Activated CD4-positive, alpha-beta T cell treated with anti-CD3 and anti-CD28 coated beads for 36 hours (primary cell): ENCODE measurements at regions not wholly inside any gene's neighbourhood (a gene's known extent, or its start where the extent isn't known, plus 50 kb on each side); places are given as distances from the start of the nearest gene placed in this dataset.

Experiments used
- ATAC-seq: fragments of 200-7000 bp; cut with Tn5 transposase; one replicate; pipeline ENCODE4 v1.10.0; 2021; ENCODE audit warnings: mild to moderate bottlenecking, moderate library complexity
- CTCF ChIA-PET: fragments of 350-600 bp; sonication (Branson Sonifier 250); formaldehyde crosslinking; loops from one replicate; lab custom pipeline; 2021; ENCODE audit warnings: antibody characterized with exemption; lab: Charles Lee
- POLR2A ChIA-PET: fragments of 350-600 bp; sonication (Branson Sonifier 250); formaldehyde crosslinking; loops from one replicate; lab custom pipeline; 2021; ENCODE audit warnings: antibody characterized with exemption, inconsistent platforms; lab: Charles Lee
- DNase-seq: peaks from one replicate; pipeline ENCODE4 v3.0.0-alpha.2; 2020
- H3K27ac Mint-ChIP-seq: one replicate; pipeline ENCODE4 v1.8.0; 2021; ENCODE audit warnings: mixed read lengths
- H3K27me3 Mint-ChIP-seq: one replicate; pipeline ENCODE4 v1.8.0; 2021; ENCODE audit warnings: mixed read lengths
- H3K36me3 Mint-ChIP-seq: one replicate; pipeline ENCODE4 v1.8.0; 2021; ENCODE audit warnings: low read depth, mixed read lengths
- H3K4me1 Mint-ChIP-seq: one replicate; pipeline ENCODE4 v1.8.0; 2021; ENCODE audit warnings: mixed read lengths
- H3K4me3 Mint-ChIP-seq: one replicate; pipeline ENCODE4 v1.8.0; 2021; ENCODE audit warnings: mild to moderate bottlenecking, moderate library complexity, mixed read lengths
- H3K9me3 Mint-ChIP-seq: one replicate; pipeline ENCODE4 v1.8.0; 2021; ENCODE audit warnings: low read depth, mixed read lengths
- intact Hi-C, 2 experiments: fragments of 100-400 bp; cut with DNase I in 1 of 2; cut with micrococcal nuclease in 1 of 2; formaldehyde crosslinking; loops; one replicate each; pipeline versions ENCODE4 v1.14.2 to v1.15.1; 2022 to 2024; cut with DNase I, micrococcal nuclease

- ATAC-seq (peak; percentile 16), DNase-seq (no peak)
- no peaks in the 10 kb centered on the region for H3K4me1 Mint-ChIP-seq
- peaks cover 2% of the 10 kb centered on the region for H3K9me3 Mint-ChIP-seq
- H3K36me3 Mint-ChIP-seq, result peaks cover under 1% of the 10 kb centered on the region
- no peak overlapping the region for H3K27ac Mint-ChIP-seq
- CTCF ChIA-PET, result no interaction called here
- no peak overlapping the region for H3K4me3 Mint-ChIP-seq
- POLR2A ChIA-PET, result interaction anchor here (0.6 kb wide), 1 partner anchor 924 kb away, joined by 3 read pairs; no protein-coding TSS in a partner anchor
- intact Hi-C loops, result loop anchor here (5.0 kb wide), 2 partner anchors 232 to 608 kb away; no protein-coding TSS in a partner anchor
- H3K27me3 Mint-ChIP-seq, result no peaks in the 10 kb centered on the region
These were observed 164.9 kb upstream of the NT5C1B start for GRCh38 chr2:18754286-18754685.

GRCh38 chr2:18753722-18754121 is 164.4 kb upstream of the NT5C1B start:
- Mint-ChIP-seq H3K27ac (no peak overlapping the region), H3K4me1 (no peaks in the 10 kb centered on the region), H3K36me3 (no peaks in the 10 kb centered on the region), H3K9me3 (no peaks in the 10 kb centered on the region), H3K27me3 (no peaks in the 10 kb centered on the region), H3K4me3 (no peak overlapping the region)
- ChIA-PET CTCF (interaction anchor here (0.6 kb wide), 1 partner anchor 1382 kb away, joined by 3 read pairs; no protein-coding TSS in a partner anchor), POLR2A (interaction anchor here (0.6 kb wide), 1 partner anchor 925 kb away, joined by 3 read pairs; no protein-coding TSS in a partner anchor)
- DNase-seq, result no peak
- no peak for ATAC-seq
- intact Hi-C loops, result loop anchor here (5.0 kb wide), 2 partner anchors 231 to 609 kb away; no protein-coding TSS in a partner anchor

GRCh38 chr2:18752667-18753422 is 163.5 kb upstream of the NT5C1B start:
- ChIA-PET POLR2A (no interaction called here), CTCF (interaction anchor here (0.8 to 1.3 kb wide), 2 partner anchors 232 to 266 kb away, joined by 3 to 6 read pairs; no protein-coding TSS in a partner anchor)
- Mint-ChIP-seq H3K9me3 (no peaks in the 10 kb centered on the region), H3K4me3 (no peak overlapping the region), H3K4me1 (no peaks in the 10 kb centered on the region), H3K27me3 (no peaks in the 10 kb centered on the region), H3K36me3 (no peaks in the 10 kb centered on the region), H3K27ac (no peak overlapping the region)
- DNase-seq, result no peak
- ATAC-seq, result no peak
- intact Hi-C loops, result loop anchor here (5.0 kb wide), 2 partner anchors 231 to 609 kb away; no protein-coding TSS in a partner anchor

- ChIA-PET CTCF (interaction anchor here (0.9 to 1.3 kb wide), 2 partner anchors 232 to 253 kb away, joined by 3 to 6 read pairs; no protein-coding TSS in a partner anchor), POLR2A (no interaction called here)
- intact Hi-C loops, result loop anchor here (5.0 kb wide), 2 partner anchors 230 to 610 kb away; no protein-coding TSS in a partner anchor
- Mint-ChIP-seq H3K27me3 (no peaks in the 10 kb centered on the region), H3K4me1 (no peaks in the 10 kb centered on the region), H3K4me3 (no peak overlapping the region), H3K27ac (no peak overlapping the region), H3K36me3 (no peaks in the 10 kb centered on the region), H3K9me3 (no peaks in the 10 kb centered on the region)
- no peak for ATAC-seq
- no peak for DNase-seq
These were observed 162.7 kb upstream of the NT5C1B start for GRCh38 chr2:18752022-18752493.

- CTCF ChIA-PET, result interaction anchor here (0.9 to 1.1 kb wide), 3 partner anchors 24 to 609 kb away, joined by 3 to 4 read pairs (median 3); no protein-coding TSS in a partner anchor
- no peaks in the 10 kb centered on the region for H3K36me3 Mint-ChIP-seq
- DNase-seq, result no peak
- no peaks in the 10 kb centered on the region for H3K4me1 Mint-ChIP-seq
- ATAC-seq, result no peak
- no peak overlapping the region for H3K4me3 Mint-ChIP-seq
- no peaks in the 10 kb centered on the region for H3K27me3 Mint-ChIP-seq
- no peaks in the 10 kb centered on the region for H3K9me3 Mint-ChIP-seq
- POLR2A ChIA-PET, result no interaction called here
- H3K27ac Mint-ChIP-seq, result no peak overlapping the region
- intact Hi-C loops, result loop anchor here (1.0 to 5.0 kb wide), 5 partner anchors 229 to 1112 kb away; no protein-coding TSS in a partner anchor
These were observed 161.5 kb upstream of the NT5C1B start for GRCh38 chr2:18750672-18751554.

- H3K27ac Mint-ChIP-seq, result no peak overlapping the region
- no peak overlapping the region for H3K4me3 Mint-ChIP-seq
- intact Hi-C loops, result loop anchor here (1.0 to 10.0 kb wide), 6 partner anchors 225 to 1113 kb away; no protein-coding TSS in a partner anchor
- ChIA-PET POLR2A (no interaction called here), CTCF (interaction anchor here (0.9 to 1.1 kb wide), 2 partner anchors 30 to 610 kb away, joined by 3 to 4 read pairs; no protein-coding TSS in a partner anchor)
- H3K36me3 Mint-ChIP-seq, result no peaks in the 10 kb centered on the region
- DNase-seq (peak; percentile 67), ATAC-seq (no peak)
- no peaks in the 10 kb centered on the region for H3K4me1 Mint-ChIP-seq
- H3K9me3 Mint-ChIP-seq, result no peaks in the 10 kb centered on the region
- no peaks in the 10 kb centered on the region for H3K27me3 Mint-ChIP-seq
These were observed 160.7 kb upstream of the NT5C1B start for GRCh38 chr2:18749912-18750526.

GRCh38 chr2:18745431-18746272 is 156.3 kb upstream of the NT5C1B start:
- Mint-ChIP-seq H3K9me3 (no peaks in the 10 kb centered on the region), H3K36me3 (no peaks in the 10 kb centered on the region)

GRCh38 chr2:18741895-18742732 is 152.7 kb upstream of the NT5C1B start:
- DNase-seq (no peak), ATAC-seq (no peak)
- intact Hi-C loops, result loop anchor here in 1 of 2 experiments (10.0 kb wide), 1 partner anchor 217 kb away; no protein-coding TSS in a partner anchor
- CTCF ChIA-PET, result interaction anchor here (0.6 to 1.0 kb wide), 3 partner anchors 80 to 1466 kb away, joined by 3 to 4 read pairs (median 3); no protein-coding TSS in a partner anchor
- Mint-ChIP-seq H3K9me3 (no peaks in the 10 kb centered on the region), H3K27me3 (no peaks in the 10 kb centered on the region), H3K36me3 (no peaks in the 10 kb centered on the region), H3K27ac (no peak overlapping the region), H3K4me3 (no peak overlapping the region), H3K4me1 (no peaks in the 10 kb centered on the region)
- POLR2A ChIA-PET, result no interaction called here

More at GRCh38 chr2:18745431-18746272, 156.3 kb upstream of the NT5C1B start:
- POLR2A ChIA-PET, result no interaction called here
- CTCF ChIA-PET, result no interaction called here
- no peak overlapping the region for H3K4me3 Mint-ChIP-seq
- intact Hi-C loops, result loop anchor here in 1 of 2 experiments (10.0 kb wide), 1 partner anchor 221 kb away; no protein-coding TSS in a partner anchor
- H3K27me3 Mint-ChIP-seq, result no peaks in the 10 kb centered on the region
- DNase-seq, result no peak
- H3K27ac Mint-ChIP-seq, result no peak overlapping the region
- no peaks in the 10 kb centered on the region for H3K4me1 Mint-ChIP-seq
- ATAC-seq, result no peak

- intact Hi-C loops, result loop anchor here in 1 of 2 experiments (10.0 kb wide), 1 partner anchor 216 kb away; no protein-coding TSS in a partner anchor
- CTCF ChIA-PET, result interaction anchor here (0.6 kb wide), 1 partner anchor 89 kb away, joined by 3 read pairs; no protein-coding TSS in a partner anchor
- POLR2A ChIA-PET, result no interaction called here
- no peaks in the 10 kb centered on the region for H3K4me1 Mint-ChIP-seq
- H3K27ac Mint-ChIP-seq, result no peak overlapping the region
- no peak for DNase-seq
- no peak overlapping the region for H3K4me3 Mint-ChIP-seq
- no peaks in the 10 kb centered on the region for H3K36me3 Mint-ChIP-seq
- H3K27me3 Mint-ChIP-seq, result no peaks in the 10 kb centered on the region
- ATAC-seq, result no peak
- H3K9me3 Mint-ChIP-seq, result peaks cover 5% of the 10 kb centered on the region
These were observed 151.8 kb upstream of the NT5C1B start for GRCh38 chr2:18741191-18741590.
